ENCODE measurements at regions not wholly inside any gene's neighbourhood (a gene's known extent, or its start where the extent isn't known, plus 50 kb on each side); places are given as distances from the start of the nearest gene placed in this dataset.

- TF ChIP-seq, protein P1, sequence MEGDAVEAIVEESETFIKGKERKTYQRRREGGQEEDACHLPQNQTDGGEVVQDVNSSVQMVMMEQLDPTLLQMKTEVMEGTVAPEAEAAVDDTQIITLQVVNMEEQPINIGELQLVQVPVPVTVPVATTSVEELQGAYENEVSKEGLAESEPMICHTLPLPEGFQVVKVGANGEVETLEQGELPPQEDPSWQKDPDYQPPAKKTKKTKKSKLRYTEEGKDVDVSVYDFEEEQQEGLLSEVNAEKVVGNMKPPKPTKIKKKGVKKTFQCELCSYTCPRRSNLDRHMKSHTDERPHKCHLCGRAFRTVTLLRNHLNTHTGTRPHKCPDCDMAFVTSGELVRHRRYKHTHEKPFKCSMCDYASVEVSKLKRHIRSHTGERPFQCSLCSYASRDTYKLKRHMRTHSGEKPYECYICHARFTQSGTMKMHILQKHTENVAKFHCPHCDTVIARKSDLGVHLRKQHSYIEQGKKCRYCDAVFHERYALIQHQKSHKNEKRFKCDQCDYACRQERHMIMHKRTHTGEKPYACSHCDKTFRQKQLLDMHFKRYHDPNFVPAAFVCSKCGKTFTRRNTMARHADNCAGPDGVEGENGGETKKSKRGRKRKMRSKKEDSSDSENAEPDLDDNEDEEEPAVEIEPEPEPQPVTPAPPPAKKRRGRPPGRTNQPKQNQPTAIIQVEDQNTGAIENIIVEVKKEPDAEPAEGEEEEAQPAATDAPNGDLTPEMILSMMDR (IDR thresholded peaks at IDR 0.05; ENCODE audit: low read depth, low read length, missing control alignments), result no peak
- H3K4me3 ChIP-seq (ENCODE audit: low read depth, low read length), result no peak overlapping the region
- DNase-seq (ENCODE audit: low read depth), result no peak
- in situ Hi-C loops (cut with HindIII; ENCODE audit: low sequenced_read_pairs), result no loop called here
Measured at GRCh38 chr3:174613173-174613572, 246.0 kb upstream of the NAALADL2 start.

GRCh38 chr3:174614036-174614435 is 245.1 kb upstream of the NAALADL2 start:
- DNase-seq (ENCODE audit: low read depth), result no peak
- TF ChIP-seq, protein P1 (IDR thresholded peaks at IDR 0.05; ENCODE audit: low read depth, low read length, missing control alignments), result no peak
- H3K4me3 ChIP-seq (ENCODE audit: low read depth, low read length), result no peak overlapping the region
- in situ Hi-C loops (cut with HindIII; ENCODE audit: low sequenced_read_pairs), result no loop called here

DNA sequence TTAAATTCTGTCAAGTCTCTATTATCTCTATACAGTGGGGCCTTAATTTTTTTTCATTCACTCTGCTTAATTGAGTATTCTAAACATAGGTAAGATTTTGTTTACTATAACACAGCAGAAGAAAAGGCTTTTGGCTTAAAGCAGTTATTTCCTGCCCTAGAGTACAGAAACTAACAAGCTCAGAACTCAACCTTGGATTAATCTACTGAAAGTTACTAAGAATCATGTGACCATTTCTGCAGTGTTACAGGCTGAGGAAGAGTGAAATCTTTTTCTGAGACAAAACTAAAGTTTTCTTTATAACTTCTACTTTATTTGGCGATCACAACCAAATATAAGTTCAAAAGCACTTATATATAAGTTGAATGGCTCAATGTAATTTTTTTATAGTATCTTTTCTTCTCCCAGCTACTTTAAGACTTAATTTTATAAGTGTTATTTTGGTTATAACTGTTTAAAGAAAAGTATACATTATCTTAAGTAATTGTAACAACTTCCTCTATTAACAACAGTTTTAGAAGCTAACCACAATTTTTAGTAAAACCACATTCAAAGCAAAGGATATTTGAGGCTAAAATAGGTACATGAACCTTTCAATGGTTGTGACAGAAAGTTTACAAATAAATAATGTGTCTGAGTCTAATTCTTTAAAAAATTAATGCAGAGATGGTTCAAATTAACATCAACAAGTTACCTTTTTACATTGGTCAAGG is 240.6 kb upstream of the NAALADL2 start:
- TF ChIP-seq, protein P1 (IDR thresholded peaks at IDR 0.05; ENCODE audit: low read depth, low read length, missing control alignments), result no peak
- H3K4me3 ChIP-seq (ENCODE audit: low read depth, low read length), result no peak overlapping the region
- in situ Hi-C loops (cut with HindIII; ENCODE audit: low sequenced_read_pairs), result no loop called here
- no peak for DNase-seq (ENCODE audit: low read depth)

GRCh38 chr3:174619239-174619638 is 239.9 kb upstream of the NAALADL2 start:
- TF ChIP-seq, protein P1 (IDR thresholded peaks at IDR 0.05; ENCODE audit: low read depth, low read length, missing control alignments), result no peak
- in situ Hi-C loops (cut with HindIII; ENCODE audit: low sequenced_read_pairs), result no loop called here
- DNase-seq (ENCODE audit: low read depth), result no peak
- no peak overlapping the region for H3K4me3 ChIP-seq (ENCODE audit: low read depth, low read length)

DNA sequence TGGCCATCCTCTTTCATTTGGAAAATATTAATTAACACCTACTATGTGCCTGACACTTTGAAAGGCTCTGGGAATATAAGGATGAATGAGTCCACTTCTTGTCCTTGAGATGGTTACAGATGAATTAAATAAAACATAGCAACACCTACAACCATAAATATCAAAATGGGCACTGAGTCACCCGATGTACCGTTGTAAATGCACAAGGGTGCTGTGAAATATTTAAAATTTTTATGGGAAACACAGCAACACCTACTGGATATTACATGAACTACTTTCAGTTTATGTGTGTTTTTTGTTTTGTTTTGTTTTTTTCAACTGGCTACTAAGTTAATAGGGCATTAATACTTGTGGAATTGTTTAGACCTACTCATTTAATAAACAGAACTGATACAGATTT is 239.0 kb upstream of the NAALADL2 start:
- no peak for DNase-seq (ENCODE audit: low read depth)
- TF ChIP-seq, protein P1 (IDR thresholded peaks at IDR 0.05; ENCODE audit: low read depth, low read length, missing control alignments), result no peak
- in situ Hi-C loops (cut with HindIII; ENCODE audit: low sequenced_read_pairs), result no loop called here
- no peak overlapping the region for H3K4me3 ChIP-seq (ENCODE audit: low read depth, low read length)

DNA sequence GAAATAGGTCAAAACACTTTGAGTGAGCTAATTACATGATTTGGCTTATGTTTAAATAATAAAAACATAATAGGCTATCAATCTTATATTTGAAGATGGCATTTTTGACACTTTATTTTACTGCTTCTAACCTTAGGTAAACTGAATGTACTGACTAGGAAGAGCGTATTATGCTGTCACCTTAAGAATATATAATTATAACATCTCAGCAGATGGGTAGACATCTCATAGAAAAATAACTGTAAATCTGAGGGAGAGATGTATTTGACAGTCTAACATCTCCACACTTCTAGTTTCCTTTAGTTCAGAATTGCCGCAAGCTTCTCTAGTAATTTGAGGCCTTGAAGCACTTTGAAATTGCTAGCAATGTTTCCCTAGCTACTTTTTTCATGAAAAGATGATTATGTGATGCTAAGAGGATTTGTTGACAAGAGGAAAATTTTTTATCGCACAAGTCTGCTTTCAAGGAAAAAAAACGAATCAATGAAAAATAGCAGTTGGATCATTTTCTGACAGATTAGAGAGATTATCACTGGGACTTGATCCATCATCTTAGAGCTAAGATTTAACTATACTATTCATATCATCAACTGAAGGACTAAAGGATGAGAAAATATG is 238.2 kb upstream of the NAALADL2 start:
- no peak for DNase-seq (ENCODE audit: low read depth)
- in situ Hi-C loops (cut with HindIII; ENCODE audit: low sequenced_read_pairs), result no loop called here
- no peak overlapping the region for H3K4me3 ChIP-seq (ENCODE audit: low read depth, low read length)
- TF ChIP-seq, protein P1 (IDR thresholded peaks at IDR 0.05; ENCODE audit: low read depth, low read length, missing control alignments), result no peak

All from astrocyte of the cerebellum (primary cell).